GM19025 (cell line): ENCODE measurements at regions not wholly inside any gene's neighbourhood (a gene's known extent, or its start where the extent isn't known, plus 50 kb on each side); places are given as distances from the start of the nearest gene placed in this dataset.
"Not testable (repeated sequence)": the region's sequence is repeated elsewhere in the genome, so short reads cannot be mapped to it uniquely, and the experiment has no call there.

Experiments used
- ATAC-seq: cut with Tn5 transposase; IDR thresholded peaks from one replicate; pipeline ENCODE4 v1.9.1; 2021; ENCODE audit warnings: mild to moderate bottlenecking, low read depth, moderate library complexity; ENCODE audit not compliant: unreplicated experiment

DNA sequence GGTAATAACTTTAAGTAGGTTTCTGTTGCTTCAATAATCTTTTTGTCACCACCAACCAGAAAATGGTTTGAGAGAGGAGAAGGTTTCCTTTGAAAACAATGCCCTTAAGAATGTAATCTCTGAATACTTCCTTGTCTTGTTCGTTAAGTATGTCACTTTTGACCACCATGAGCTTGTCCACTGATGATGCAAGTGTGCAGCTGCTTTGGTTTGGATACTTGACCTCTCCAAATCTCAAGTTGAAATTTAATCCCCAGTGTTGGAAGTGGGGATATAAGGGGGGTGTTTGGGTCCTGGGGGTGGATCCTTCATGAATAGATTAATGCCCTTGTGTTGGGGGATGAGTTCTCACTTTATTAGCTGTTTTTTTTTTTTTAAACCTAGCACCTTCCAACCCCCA lies 985.4 kb downstream of the EPHA7 start:
- no peak for ATAC-seq

DNA sequence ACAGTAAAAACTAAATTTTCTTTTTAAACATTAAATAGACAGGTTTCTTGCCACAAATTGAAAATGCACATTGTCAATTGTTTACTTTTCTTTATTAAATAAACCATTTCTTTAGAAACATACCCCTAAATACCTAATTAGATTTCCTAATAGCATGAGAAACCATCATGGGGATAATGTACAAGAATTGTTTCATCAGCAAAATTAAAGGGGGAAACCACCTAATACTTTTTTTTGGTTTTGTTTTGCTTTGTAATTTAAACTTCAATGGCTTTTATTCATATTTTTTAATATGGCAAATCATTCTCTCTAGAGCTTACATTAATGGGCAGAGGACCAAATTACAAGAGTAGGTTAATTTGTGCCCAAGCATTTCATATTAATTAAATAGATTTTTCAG lies 987.9 kb downstream of the EPHA7 start:
- ATAC-seq = no peak

- ATAC-seq = no peak
Observed at GRCh38 chr6:92428448-92428847, 990.9 kb downstream of the EPHA7 start.

- ATAC-seq = no peak
Observed at GRCh38 chr6:92427453-92427852, 991.9 kb downstream of the EPHA7 start.

DNA sequence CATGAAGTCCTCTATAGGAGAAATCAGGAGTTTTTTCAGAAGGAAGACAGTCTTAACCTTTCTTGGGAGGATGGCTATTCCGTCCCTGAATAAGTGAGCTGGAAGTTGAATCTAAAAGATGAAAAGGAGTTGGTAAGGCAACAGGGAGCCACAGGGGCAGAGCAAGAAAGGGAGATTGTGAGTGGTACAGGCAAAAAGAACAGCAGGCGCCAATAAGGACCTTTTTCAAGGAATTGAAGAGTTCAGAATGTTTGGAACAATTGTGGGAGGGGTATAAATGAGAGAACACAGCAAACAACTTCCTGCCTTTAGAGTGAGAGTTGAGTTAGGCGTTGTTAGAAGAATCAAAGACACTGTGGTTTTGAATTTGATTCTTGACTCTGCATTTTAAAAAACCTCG lies 1003.7 kb downstream of the EPHA7 start:
- ATAC-seq = no peak

GRCh38 chr6:92408350-92408749 lies 1011.0 kb downstream of the EPHA7 start:
- ATAC-seq = no peak

GRCh38 chr6:92404281-92404680 lies 1015.1 kb downstream of the EPHA7 start:
- ATAC-seq = no peak

DNA sequence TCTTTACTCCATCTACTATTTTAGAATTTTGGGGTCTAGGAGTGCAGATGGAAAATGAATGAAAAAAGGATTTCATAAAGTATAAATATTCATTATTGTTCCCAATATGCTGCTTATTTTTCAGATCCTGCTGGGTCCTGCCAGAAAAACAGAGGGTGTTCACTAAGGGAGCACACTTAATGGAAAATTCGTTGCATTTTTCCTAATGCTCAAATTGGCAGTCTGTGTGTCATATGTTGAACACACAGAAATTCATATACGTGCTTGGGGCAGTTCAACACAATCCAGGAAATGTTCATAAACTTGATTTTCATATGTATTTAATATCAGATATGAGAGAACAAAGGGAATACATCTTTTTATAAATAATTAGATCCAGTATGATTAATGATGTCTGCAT lies 1019.4 kb downstream of the EPHA7 start:
- ATAC-seq = no peak

- not testable (repeated sequence) for ATAC-seq
Observed at GRCh38 chr6:92388706-92389105, 1030.7 kb downstream of the EPHA7 start.

GRCh38 chr6:92380803-92381601 lies 1038.4 kb downstream of the EPHA7 start:
- ATAC-seq = no peak

DNA sequence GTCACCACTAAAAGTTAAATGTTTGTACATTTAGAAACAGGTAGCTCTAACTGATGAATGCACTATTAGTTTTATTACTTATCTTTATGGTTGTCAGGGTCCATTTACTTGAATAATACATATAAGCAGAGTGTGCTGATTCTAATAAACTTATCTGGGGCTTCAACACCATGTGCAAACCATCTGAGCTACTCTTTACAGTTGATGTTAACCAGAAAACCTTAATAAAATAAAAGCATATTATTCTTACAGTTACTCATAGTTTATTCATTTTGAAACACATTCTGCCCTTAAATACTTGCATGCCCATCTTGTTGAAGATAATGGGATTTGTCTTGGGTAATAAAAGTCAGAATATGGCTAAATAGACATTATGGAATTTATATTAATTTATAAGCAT lies 1042.2 kb downstream of the EPHA7 start:
- ATAC-seq = no peak

- ATAC-seq = no peak
Observed at GRCh38 chr6:92376691-92377090, 1042.7 kb downstream of the EPHA7 start.

DNA sequence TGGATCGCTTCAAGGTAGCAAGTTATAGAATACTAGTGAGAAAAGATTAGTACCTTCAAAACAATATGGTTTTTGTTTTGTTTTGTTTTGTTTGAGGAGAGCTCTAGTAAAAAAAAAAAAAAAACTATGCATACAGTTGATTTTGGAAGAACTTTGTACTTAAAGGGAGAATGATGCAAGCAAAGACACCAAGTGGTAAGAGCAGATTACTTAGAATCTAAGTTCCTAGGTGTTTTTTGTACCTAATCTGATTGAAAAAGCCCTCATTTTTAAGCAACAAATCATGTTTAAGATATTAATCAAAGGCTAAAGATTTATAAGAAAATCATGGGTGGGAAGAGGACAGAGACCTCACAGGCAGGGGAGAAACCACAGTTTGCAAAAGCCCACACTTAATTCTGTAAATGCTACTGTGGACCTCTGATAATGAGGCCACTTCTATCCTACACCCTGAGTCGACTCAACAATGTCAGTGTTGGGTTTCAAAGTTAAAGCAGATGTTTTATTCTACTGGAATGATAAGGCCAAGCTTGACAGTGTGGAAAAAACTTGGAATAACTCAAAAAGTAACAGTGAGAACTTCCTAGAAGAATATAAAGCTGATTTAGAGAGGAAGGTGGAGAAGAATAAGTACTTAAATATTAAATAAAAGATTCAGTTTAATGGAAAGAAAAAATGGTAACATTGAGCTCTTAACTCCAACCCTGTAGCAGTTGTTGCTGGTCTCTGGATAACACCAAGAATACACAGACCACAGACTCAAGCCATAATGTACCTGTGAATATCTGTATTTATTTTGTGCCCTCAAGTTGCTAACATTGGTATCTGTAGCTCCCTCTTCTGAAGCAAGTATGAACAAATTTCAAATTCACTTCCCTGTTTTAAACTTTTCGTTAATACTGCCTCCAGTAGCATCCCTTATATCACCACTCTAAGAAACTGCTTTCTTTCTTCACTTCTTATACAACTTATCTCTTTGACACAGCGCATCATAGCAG lies 1047.8 kb downstream of the EPHA7 start:
- no peak for ATAC-seq

DNA sequence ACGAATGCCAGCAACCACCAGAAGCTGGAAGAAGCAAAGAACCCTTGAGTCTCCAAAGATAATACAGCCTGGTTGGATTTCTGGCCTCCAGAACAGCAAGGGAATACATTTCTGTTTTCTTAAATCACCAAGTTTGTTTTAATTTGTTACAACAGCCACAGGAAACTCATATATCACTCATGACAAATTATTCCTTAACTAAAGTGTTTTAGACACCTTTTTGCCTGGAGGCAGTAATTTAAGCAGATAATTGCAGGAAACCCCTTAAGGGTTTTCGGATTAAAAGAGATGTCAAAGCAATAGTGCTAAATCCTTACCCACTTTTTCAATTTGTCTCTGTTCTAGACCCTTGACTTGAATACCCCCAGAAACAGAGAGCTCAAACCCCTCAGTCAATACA lies 1050.0 kb downstream of the EPHA7 start:
- ATAC-seq = no peak

GRCh38 chr6:92364948-92365541 lies 1054.3 kb downstream of the EPHA7 start:
- no peak for ATAC-seq

DNA sequence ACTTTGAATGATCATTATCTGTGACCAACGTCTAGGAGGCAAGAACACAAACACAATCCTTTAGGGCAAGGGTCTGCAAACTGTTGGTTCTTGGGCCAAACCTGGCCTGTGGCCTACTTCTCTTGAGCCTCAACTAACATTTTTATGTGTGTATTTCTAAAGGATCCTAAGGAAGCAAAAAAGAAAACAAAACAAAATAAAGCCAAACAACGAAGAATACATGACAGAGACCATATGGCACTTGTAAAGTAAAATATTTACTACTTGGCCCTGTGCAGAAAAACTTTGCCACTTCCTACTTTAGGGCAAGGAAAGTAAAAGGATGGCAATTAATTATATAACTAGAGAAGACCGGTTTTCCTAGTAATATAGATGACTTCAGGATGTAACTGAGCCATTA lies 1056.2 kb downstream of the EPHA7 start:
- ATAC-seq = no peak

DNA sequence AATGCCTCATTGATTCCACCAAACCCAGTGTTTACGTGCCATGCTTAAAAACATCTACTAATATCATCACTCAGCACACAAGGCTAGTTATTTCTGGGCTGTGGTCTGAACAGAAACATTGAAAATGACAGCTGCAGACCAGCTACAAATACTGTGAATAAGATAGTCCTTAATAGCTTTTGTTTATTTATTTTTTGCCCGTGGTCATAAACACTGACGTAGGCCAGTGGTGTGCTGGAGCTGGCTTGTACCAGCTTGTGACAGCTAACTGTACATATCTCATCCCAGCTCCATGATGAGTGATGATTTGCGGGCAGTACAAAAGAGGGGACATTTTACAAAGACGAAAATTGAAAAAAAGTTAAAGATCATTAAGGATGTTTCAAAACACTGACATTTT lies 1057.0 kb downstream of the EPHA7 start:
- no peak for ATAC-seq

- ATAC-seq = no peak
Observed at GRCh38 chr6:92361990-92362389, 1057.4 kb downstream of the EPHA7 start.

DNA sequence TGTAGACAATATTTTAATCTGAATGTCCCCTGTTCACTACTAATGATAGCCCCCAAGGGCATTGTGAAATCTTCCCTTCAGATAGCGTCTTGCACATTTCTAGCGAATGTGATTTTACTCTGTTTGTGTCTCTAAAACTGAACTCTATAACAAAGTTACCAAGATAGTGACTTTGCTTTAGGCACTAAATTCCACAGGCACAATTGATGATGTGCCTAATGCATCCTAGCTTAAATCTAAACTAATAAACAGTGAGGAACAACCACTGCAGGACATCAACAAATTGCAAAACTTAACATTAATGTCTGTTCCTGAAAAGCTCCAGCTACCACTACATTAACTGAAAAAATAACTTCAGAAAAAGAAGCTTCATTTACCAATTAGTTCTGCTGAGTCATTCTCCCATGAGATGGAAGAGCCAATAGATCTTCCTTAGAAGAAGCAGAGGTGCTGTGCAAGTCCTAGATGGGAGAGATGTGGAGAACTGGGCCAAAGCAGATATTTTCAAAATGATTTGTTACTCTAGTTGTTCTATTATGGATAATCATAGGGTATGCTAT lies 1065.0 kb downstream of the EPHA7 start:
- ATAC-seq = no peak

GRCh38 chr6:92352130-92352529 lies 1067.2 kb downstream of the EPHA7 start:
- ATAC-seq = no peak

- ATAC-seq = no peak
Observed at GRCh38 chr6:92341201-92341600, 1078.2 kb downstream of the EPHA7 start.
